GM12873 (cell line): ENCODE measurements at regions not wholly inside any gene's neighbourhood (a gene's known extent, or its start where the extent isn't known, plus 50 kb on each side); places are given as distances from the start of the nearest gene placed in this dataset.

Source experiments
- TF ChIP-seq, protein P1 (sequence below): IDR thresholded peaks from 2 replicates; pipeline ENCODE4 v1.5.1; 2012; ENCODE audit warnings: low read depth, mild to moderate bottlenecking, moderate library complexity, low read length, control low read depth; ENCODE audit not compliant: insufficient read depth; ENCODE audit errors: missing control alignments

GRCh38 chr22:49412236-49412635 is 415.4 kb downstream of the BRD1 start:
- TF ChIP-seq, protein P1, sequence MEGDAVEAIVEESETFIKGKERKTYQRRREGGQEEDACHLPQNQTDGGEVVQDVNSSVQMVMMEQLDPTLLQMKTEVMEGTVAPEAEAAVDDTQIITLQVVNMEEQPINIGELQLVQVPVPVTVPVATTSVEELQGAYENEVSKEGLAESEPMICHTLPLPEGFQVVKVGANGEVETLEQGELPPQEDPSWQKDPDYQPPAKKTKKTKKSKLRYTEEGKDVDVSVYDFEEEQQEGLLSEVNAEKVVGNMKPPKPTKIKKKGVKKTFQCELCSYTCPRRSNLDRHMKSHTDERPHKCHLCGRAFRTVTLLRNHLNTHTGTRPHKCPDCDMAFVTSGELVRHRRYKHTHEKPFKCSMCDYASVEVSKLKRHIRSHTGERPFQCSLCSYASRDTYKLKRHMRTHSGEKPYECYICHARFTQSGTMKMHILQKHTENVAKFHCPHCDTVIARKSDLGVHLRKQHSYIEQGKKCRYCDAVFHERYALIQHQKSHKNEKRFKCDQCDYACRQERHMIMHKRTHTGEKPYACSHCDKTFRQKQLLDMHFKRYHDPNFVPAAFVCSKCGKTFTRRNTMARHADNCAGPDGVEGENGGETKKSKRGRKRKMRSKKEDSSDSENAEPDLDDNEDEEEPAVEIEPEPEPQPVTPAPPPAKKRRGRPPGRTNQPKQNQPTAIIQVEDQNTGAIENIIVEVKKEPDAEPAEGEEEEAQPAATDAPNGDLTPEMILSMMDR: no peak

- TF ChIP-seq, protein P1: no peak
Measured at GRCh38 chr22:49411236-49411635, 416.4 kb downstream of the BRD1 start.

DNA sequence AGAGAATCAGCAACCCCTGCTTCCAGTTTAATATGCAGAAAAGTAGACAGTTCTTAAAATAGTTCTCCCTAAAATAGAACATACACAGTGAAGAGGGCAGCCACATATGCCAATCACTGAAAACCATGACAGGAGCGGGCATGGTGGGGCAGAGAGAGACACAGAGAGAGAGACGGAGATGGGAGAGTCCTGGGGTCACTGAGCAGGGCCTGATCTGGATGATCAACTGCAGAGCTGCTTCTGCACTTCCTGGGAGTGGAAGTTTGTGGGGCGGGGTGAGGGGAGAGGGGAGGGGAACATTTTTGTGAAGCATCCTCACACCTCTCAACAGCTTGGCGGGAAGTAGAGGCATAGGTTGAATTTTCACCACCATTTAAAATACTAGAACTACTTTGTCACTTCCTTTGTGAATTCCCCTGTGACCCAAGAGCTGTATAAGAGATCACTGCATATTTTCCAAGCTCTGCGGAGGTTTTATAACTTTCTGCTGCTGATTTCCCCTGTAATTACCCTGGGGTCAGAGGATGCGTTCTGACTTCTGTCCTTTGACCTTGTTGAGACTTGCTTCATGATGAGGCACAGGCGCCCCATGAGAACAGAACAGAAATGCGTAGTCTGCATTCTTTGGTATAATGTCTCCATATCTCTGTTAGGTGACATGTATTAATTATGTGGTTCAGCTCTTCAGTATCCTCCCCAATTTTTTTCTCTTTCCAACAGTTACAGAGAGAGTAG is 419.4 kb downstream of the BRD1 start:
- TF ChIP-seq, protein P1: no peak

GRCh38 chr22:49406879-49407587 is 420.6 kb downstream of the BRD1 start:
- TF ChIP-seq, protein P1: no peak

GRCh38 chr22:49406047-49406650 is 421.5 kb downstream of the BRD1 start:
- TF ChIP-seq, protein P1: no peak

DNA sequence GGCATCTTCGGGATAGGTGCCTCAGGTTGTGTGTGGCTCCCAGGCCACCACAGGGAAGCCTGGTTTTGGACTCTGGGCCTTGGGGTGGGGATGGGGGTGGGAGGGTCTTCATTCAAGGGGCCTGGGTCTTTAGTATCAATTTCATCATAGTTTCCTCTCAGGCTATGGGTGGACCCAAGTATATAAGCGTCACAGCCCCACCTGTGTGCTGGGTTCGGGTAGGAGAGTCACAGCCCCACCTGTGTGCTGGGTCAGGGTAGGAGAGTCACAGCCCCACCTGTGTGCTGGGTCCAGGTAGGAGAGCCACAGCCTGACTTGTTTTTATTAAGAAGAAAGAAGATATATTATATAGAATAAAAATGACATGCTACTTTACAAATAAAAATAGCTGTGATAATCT is 422.1 kb downstream of the BRD1 start:
- TF ChIP-seq, protein P1: no peak

DNA sequence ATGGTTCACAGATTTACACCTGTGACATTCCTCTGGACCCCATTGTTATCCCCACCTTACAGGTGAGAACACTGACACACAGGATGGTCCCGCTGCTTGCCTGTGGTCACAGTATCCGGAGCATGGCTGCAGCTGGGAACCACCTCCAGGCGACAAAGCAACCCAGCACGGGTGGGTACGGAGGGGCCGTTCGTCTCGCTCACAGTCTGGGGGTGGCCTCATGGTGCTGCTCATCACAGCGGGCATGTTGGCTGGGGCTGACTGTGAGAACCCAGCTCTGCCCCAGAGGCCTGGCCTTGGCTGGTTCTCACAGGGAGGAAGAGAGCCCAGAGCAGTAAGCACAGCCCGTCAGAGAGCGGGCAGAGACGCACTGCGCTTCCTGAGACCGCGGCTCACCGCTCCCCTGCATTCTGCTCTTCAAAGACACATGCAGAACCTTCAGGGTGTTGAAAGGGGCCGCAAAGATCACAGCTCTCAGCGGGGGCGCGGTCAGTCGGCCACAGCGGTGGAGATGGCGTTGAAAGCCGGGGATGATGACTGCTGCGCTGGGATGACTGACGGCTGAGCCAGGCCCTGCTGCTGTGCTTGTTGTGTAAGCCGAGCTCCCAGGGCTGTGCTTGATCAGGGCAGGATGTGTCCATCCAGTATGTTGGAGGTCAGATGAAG is 423.0 kb downstream of the BRD1 start:
- TF ChIP-seq, protein P1: no peak
